K562 (cell line): ENCODE measurements at regions not wholly inside any gene's neighbourhood (a gene's known extent, or its start where the extent isn't known, plus 50 kb on each side); places are given as distances from the start of the nearest gene placed in this dataset.

Experiments used
- ATAC-seq: fragments of 200-7000 bp; cut with Tn5 transposase; 3 replicates; pipeline ENCODE4 v1.9.1; 2020; ENCODE audit warnings: moderate library complexity
- BruUV-seq: library from RNA; stranded (reverse); fragments of 400-500 nt; replicated peaks from 2 replicates; lab custom pipeline; 2021; lab: Mats Ljungman, UMichigan
- CTCF ChIA-PET: fragments of 300-600 bp; formaldehyde crosslinking; extraction: SDS; loops from one replicate; lab custom pipeline; 2021; ENCODE audit warnings: low intra/inter-chr PET ratio; lab: Yijun Ruan, JAX
- POLR2A ChIA-PET: fragments of 300-600, 350-650 bp; sonication (Branson Sonifier 250); formaldehyde crosslinking; extraction: SDS; loops from one replicate; lab custom pipeline; 2021; ENCODE audit warnings: antibody characterized with exemption, inconsistent platforms; lab: Yijun Ruan, JAX
- DNase-seq, 4 experiments: peaks; one replicate each; pipeline versions ENCODE4 v3.0.0 to v3.0.0-alpha.2; 2011 to 2018; ENCODE audit warnings: low spot score in 3 of 4, mixed read lengths in 3 of 4; ENCODE audit errors: extremely low read depth in 1 of 4
- FAIRE-seq: peaks from 2 replicates; lab custom pipeline; 2011; peaks lifted over from hg19 to GRCh38; lab: Jason Lieb, UNC
- H2AFZ ChIP-seq: 2 replicates; pipeline ENCODE4 v1.6.0; 2011; ENCODE audit warnings: low read depth, low read length, control low read depth, inconsistent platforms
- H3K27ac ChIP-seq: fragments of 200-600 bp; 3 replicates; pipeline ENCODE4 v1.8.0; 2011; ENCODE audit warnings: low read depth, mild to moderate bottlenecking, control low read depth, inconsistent platforms, low read length, moderate library complexity, mixed read lengths; ENCODE audit errors: extremely low read depth
- H3K27me3 ChIP-seq, 2 experiments: fragments of 300-600 bp in 1 of 2; 2 replicates in 1 of 2; 3 replicates in 1 of 2; pipeline versions ENCODE4 v1.6.0 to v1.8.0; 2011; ENCODE audit warnings: inconsistent platforms in 2 of 2, low read length in 2 of 2, mild to moderate bottlenecking in 1 of 2, mixed read lengths in 1 of 2, moderate library complexity in 1 of 2; ENCODE audit not compliant: control insufficient read depth in 2 of 2, insufficient read depth in 2 of 2
- H3K36me3 ChIP-seq: fragments of 300-600 bp; 3 replicates; pipeline ENCODE4 v1.8.0; 2011; ENCODE audit warnings: mild to moderate bottlenecking, low read length, inconsistent platforms; ENCODE audit not compliant: control insufficient read depth, insufficient read depth
- H3K4me1 ChIP-seq, 2 experiments: fragments of 200-600 bp in 1 of 2; replicated peaks in 1 of 2; 2 replicates in 1 of 2; 3 replicates in 1 of 2; pipeline versions ENCODE4 v1.5.1 to v1.8.0; 2011; ENCODE audit warnings: inconsistent platforms in 2 of 2, low read length in 2 of 2, mild to moderate bottlenecking in 1 of 2, mixed read lengths in 1 of 2, moderate library complexity in 1 of 2; ENCODE audit not compliant: control insufficient read depth in 2 of 2, insufficient read depth in 2 of 2
- H3K4me2 ChIP-seq: 2 replicates; pipeline ENCODE4 v1.6.1; 2011; ENCODE audit warnings: low read length, control low read depth, inconsistent platforms, mixed read lengths; ENCODE audit not compliant: insufficient read depth
- H3K4me3 ChIP-seq: fragments of 200-600 bp; sonication (generic), shearing (Covaris generic); 2 replicates; pipeline ENCODE4 v1.5.1; 2016; ENCODE audit warnings: control low read depth, inconsistent platforms
- H3K79me2 ChIP-seq: fragments of 200-600 bp; 3 replicates; pipeline ENCODE4 v1.8.0; 2011; ENCODE audit warnings: low read length, inconsistent platforms; ENCODE audit not compliant: control insufficient read depth, insufficient read depth
- H3K9ac ChIP-seq, 2 experiments: 2 replicates each; pipeline versions ENCODE4 v1.6.0 to v1.6.1; 2011; ENCODE audit warnings: low read depth in 2 of 2, low read length in 2 of 2, control low read depth in 1 of 2, inconsistent platforms in 1 of 2, mild to moderate bottlenecking in 1 of 2, mixed read lengths in 1 of 2; ENCODE audit not compliant: insufficient read depth in 1 of 2
- H3K9me1 ChIP-seq: one replicate; pipeline ENCODE4 v1.6.0; 2011; ENCODE audit warnings: inconsistent platforms, mild to moderate bottlenecking, low read length, moderate library complexity; ENCODE audit not compliant: control insufficient read depth, insufficient read depth
- H3K9me3 ChIP-seq: replicated peaks from 2 replicates; pipeline ENCODE4 v1.5.1; 2011; ENCODE audit warnings: low read depth, low read length, inconsistent platforms; ENCODE audit not compliant: control insufficient read depth, insufficient read depth
- H4K20me1 ChIP-seq: replicated peaks from 2 replicates; pipeline ENCODE4 v1.6.1; 2011; ENCODE audit warnings: low read length, inconsistent platforms, mixed read lengths; ENCODE audit not compliant: control insufficient read depth, insufficient read depth
- C11orf30 ChIP-seq: fragments of 450-650 bp; IDR thresholded peaks from 2 replicates; pipeline ENCODE4 v1.6.1; 2016; ENCODE audit warnings: low read depth, mild to moderate bottlenecking
- CHD4 ChIP-seq: fragments of 200-600 bp; sonication (generic); IDR thresholded peaks from 3 replicates; pipeline ENCODE4 v1.6.1; 2012; ENCODE audit warnings: low read depth, mild to moderate bottlenecking, mixed read lengths, low read length, inconsistent platforms; ENCODE audit not compliant: insufficient read depth, insufficient replicate concordance, poor library complexity, severe bottlenecking
- EHMT2 ChIP-seq: fragments of 450-650 bp; IDR thresholded peaks from 2 replicates; pipeline ENCODE4 v1.6.1; 2018; ENCODE audit warnings: antibody characterized with exemption
- ETS2 ChIP-seq: IDR thresholded peaks from 2 replicates; pipeline ENCODE4 v1.6.1; 2016; ENCODE audit warnings: borderline replicate concordance, missing genetic modification characterization, mild to moderate bottlenecking, moderate library complexity, missing compliant biosample characterization; ENCODE audit not compliant: poor library complexity, severe bottlenecking
- GTF2A2 ChIP-seq: IDR thresholded peaks from 2 replicates; pipeline ENCODE4 v1.6.1; 2016; ENCODE audit warnings: mild to moderate bottlenecking, missing genetic modification characterization, missing compliant biosample characterization
- HMG20B ChIP-seq: fragments of 250-450 bp; sonication (Bioruptor Pico); IDR thresholded peaks from 2 replicates; pipeline ENCODE4 v1.5.0; 2021; ENCODE audit warnings: mild to moderate bottlenecking
- KDM5B ChIP-seq: fragments of 200-600 bp; sonication (generic); IDR thresholded peaks from 2 replicates; pipeline ENCODE4 v1.6.1; 2012; ENCODE audit warnings: low read depth, mild to moderate bottlenecking, moderate library complexity, low read length, control low read depth, inconsistent platforms; ENCODE audit not compliant: insufficient replicate concordance
- KHSRP ChIP-seq: fragments of 450-650 bp; IDR thresholded peaks from 2 replicates; pipeline ENCODE4 v1.6.1; 2017
- MEF2D ChIP-seq: conservative IDR thresholded peaks from 2 replicates; pipeline ENCODE4 v1.6.1; 2016; ENCODE audit warnings: low read depth, missing genetic modification characterization, missing compliant biosample characterization
- MYBL2 ChIP-seq, 2 experiments: fragments of 450-650 bp in 1 of 2; sonication (generic) in 1 of 2; formaldehyde crosslinking in 1 of 2; IDR thresholded peaks; 2 replicates each; pipeline versions ENCODE4 v1.6.1 to v1.8.1; 2017 to 2022; ENCODE audit warnings: borderline replicate concordance in 1 of 2, inconsistent platforms in 1 of 2, low read depth in 1 of 2, mild to moderate bottlenecking in 1 of 2, missing genetic modification reagents in 1 of 2, moderate library complexity in 1 of 2
- PHF20 ChIP-seq: fragments of 450-650 bp; IDR thresholded peaks from 2 replicates; pipeline ENCODE4 v1.6.1; 2018; ENCODE audit not compliant: partially characterized antibody
- PHF21A ChIP-seq: fragments of 450-650 bp; IDR thresholded peaks from 2 replicates; pipeline ENCODE4 v1.6.1; 2017; ENCODE audit warnings: low read depth, borderline replicate concordance
- POLR2AphosphoS5 ChIP-seq: IDR thresholded peaks from 2 replicates; pipeline ENCODE4 v1.6.1; 2011; ENCODE audit warnings: mild to moderate bottlenecking, low read depth, low read length, moderate library complexity; ENCODE audit not compliant: control insufficient read depth, insufficient read depth
- POLR2B ChIP-seq: fragments of 450-650 bp; IDR thresholded peaks from 2 replicates; pipeline ENCODE4 v1.6.1; 2018; ENCODE audit warnings: low read depth; ENCODE audit not compliant: partially characterized antibody
- RBM34 ChIP-seq: fragments of 200-400 bp; formaldehyde crosslinking; IDR thresholded peaks from 2 replicates; pipeline ENCODE4 v1.6.1; 2018; ENCODE audit warnings: low read length, borderline replicate concordance; ENCODE audit not compliant: insufficient read depth
- U2AF2 ChIP-seq: fragments of 200-400 bp; formaldehyde crosslinking; optimal IDR thresholded peaks from 2 replicates; pipeline ENCODE3; 2017; ENCODE audit warnings: low read depth, mild to moderate bottlenecking, low read length
- ZNF316 ChIP-seq: fragments of 450-650 bp; IDR thresholded peaks from 2 replicates; pipeline ENCODE4 v1.6.1; 2016
- WGBS: fragments of 100-300 bp; shearing (Covaris generic); methylation state at CpG from one replicate; pipeline ENCODE4 v1.1.6; 2016; ENCODE audit warnings: low coverage, mixed read lengths; ENCODE audit not compliant: insufficient coverage; ENCODE audit errors: missing lambda C conversion rate; 5-methylcytosine and 5-hydroxymethylcytosine counted together
- in situ Hi-C: fragments of 300-500 bp; cut with MboI; formaldehyde crosslinking; loops from 4 replicates; pipeline ENCODE4 v1.15.0; 2018; ENCODE audit warnings: inconsistent platforms, mixed read lengths
- intact Hi-C: fragments of 100-400 bp; cut with micrococcal nuclease; formaldehyde crosslinking; loops from 2 replicates; pipeline ENCODE4 v1.14.2; 2022
- TF ChIP-seq, protein P1 (sequence below), 2 experiments: fragments of 450-650 bp in 1 of 2; sonication (generic) in 1 of 2; formaldehyde crosslinking; conservative IDR thresholded peaks; 2 replicates each; pipeline versions ENCODE4 v1.4.0 to v1.8.1; 2020 to 2022; ENCODE audit warnings: mild to moderate bottlenecking in 1 of 2, missing genetic modification reagents in 1 of 2

DNA sequence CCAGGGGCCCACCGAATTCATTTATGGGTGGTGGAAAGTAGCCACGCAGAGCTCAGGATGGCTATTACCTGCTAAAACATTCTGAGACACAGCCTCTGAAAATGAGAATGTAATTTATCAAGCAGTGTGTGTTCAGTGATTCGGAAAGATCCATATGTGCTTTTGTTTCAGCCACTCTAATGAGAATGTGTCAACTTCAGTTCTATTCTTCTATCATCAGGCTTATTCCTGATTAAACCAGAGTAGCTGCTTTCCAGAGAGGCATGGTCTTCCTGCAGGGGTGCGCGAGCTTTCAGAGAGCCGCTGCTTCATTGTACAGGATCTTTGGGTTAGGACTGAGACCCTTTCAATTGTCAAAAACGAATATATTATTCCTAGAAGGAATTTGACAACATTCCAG, 167.6 kb downstream of the OTUD1 start:
- intact Hi-C loops (no loop called here), in situ Hi-C loops (no loop called here)
- Histone ChIP-seq H3K9me1 (no peaks in the 10 kb centered on the region), H2AFZ (no peak overlapping the region), H3K27ac (no peak overlapping the region), H3K4me3 (no peak overlapping the region), H3K27me3 (no peaks in the 10 kb centered on the region), H3K9me3 (no peaks in the 10 kb centered on the region), H3K4me1 (no peaks in the 10 kb centered on the region), H3K4me2 (no peak overlapping the region), H3K79me2 (no peaks in the 10 kb centered on the region)
- FAIRE-seq (no peak), DNase-seq (no peak), ATAC-seq (no peak)
- CTCF ChIA-PET = no interaction called here
- WGBS = 0% methylated on average over 7 of the region's 7 CpGs
- TF ChIP-seq CHD4 (no peak), KHSRP (no peak), ZNF316 (no peak), RBM34 (no peak)
- TF ChIP-seq, all 486 proteins: peak for 0
- Histone ChIP-seq H3K9ac (no peak overlapping the region), H4K20me1 (no peaks in the 10 kb centered on the region), H3K36me3 (no peaks in the 10 kb centered on the region)
- POLR2A ChIA-PET = no interaction called here
- BruUV-seq = no TSS peak

DNA sequence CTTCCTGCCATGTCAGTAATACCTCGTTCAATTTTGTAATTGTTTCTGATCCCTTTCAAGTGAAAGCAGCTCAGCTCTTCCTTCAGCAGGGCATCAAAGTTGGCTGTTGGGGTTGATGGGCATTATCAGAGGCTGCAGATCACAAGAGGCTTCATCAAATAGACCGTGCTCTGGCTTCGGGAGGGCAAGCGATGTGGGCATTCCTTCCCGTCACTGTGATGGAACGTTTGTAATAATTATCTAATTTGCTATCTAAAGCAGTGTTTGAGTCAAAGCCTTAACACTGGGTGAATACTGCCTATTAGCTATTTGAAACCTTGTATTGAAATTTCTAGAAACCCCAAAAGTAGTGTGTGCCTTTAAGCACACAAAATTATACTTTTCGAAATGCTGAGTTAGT, 170.1 kb downstream of the OTUD1 start:
- FAIRE-seq = no peak
- H3K79me2 ChIP-seq = no peaks in the 10 kb centered on the region
- no peaks in the 10 kb centered on the region for H4K20me1 ChIP-seq
- in situ Hi-C loops (no loop called here), intact Hi-C loops (no loop called here)
- no peaks in the 10 kb centered on the region for H3K9me3 ChIP-seq
- POLR2A ChIA-PET = no interaction called here
- no peaks in the 10 kb centered on the region for H3K36me3 ChIP-seq
- no peaks in the 10 kb centered on the region for H3K9me1 ChIP-seq
- no peaks in the 10 kb centered on the region for H3K27me3 ChIP-seq
- no peak overlapping the region for H3K9ac ChIP-seq
- H2AFZ ChIP-seq = no peak overlapping the region
- no peak overlapping the region for H3K27ac ChIP-seq
- ATAC-seq = no peak
- no peak overlapping the region for H3K4me3 ChIP-seq
- CTCF ChIA-PET = no interaction called here
- WGBS = 0% methylated on average over 7 of the region's 7 CpGs
- H3K4me2 ChIP-seq = no peak overlapping the region
- H3K4me1 ChIP-seq = no peaks in the 10 kb centered on the region
- no TSS peak for BruUV-seq
- no peak for DNase-seq
- TF ChIP-seq EHMT2 (no peak), MEF2D (tag) (no peak), MYBL2 (IDR thresholded peaks at IDR 0.05; ENCODE audit: low read depth) (no peak), MYBL2 (CRISPR knock-in tag; IDR thresholded peaks at IDR 0.05; ENCODE audit: borderline replicate concordance) (no peak), KDM5B (no peak), HMG20B (CRISPR knock-in tag) (no peak), POLR2B (no peak), C11orf30 (no peak), GTF2A2 (no peak), ETS2 (tag) (no peak), POLR2AphosphoS5 (no peak), PHF20 (no peak), U2AF2 (no peak), PHF21A (no peak)
- TF ChIP-seq, protein P1, sequence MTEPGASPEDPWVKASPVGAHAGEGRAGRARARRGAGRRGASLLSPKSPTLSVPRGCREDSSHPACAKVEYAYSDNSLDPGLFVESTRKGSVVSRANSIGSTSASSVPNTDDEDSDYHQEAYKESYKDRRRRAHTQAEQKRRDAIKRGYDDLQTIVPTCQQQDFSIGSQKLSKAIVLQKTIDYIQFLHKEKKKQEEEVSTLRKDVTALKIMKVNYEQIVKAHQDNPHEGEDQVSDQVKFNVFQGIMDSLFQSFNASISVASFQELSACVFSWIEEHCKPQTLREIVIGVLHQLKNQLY (CRISPR knock-in tag; conservative IDR thresholded peaks at IDR 0.05) = no peak
